Parathyroid adenoma (tissue), 2 donors: ENCODE measurements at regions not wholly inside any gene's neighbourhood (a gene's known extent, or its start where the extent isn't known, plus 50 kb on each side); places are given as distances from the start of the nearest gene placed in this dataset.

Experiments
- H2AFZ ChIP-seq: fragments of 300-600 bp; sonication (generic); one replicate; pipeline ENCODE4 v1.7.0; 2017; ENCODE audit warnings: antibody characterized with exemption, mild to moderate bottlenecking
- H3K27ac ChIP-seq: fragments of 300-600 bp; sonication (generic); one replicate; pipeline ENCODE4 v1.7.0; 2017
- H3K27me3 ChIP-seq: fragments of 300-600 bp; sonication (generic); one replicate; pipeline ENCODE4 v1.7.0; 2017; ENCODE audit warnings: low read length; ENCODE audit not compliant: control insufficient read depth, insufficient read depth
- H3K36me3 ChIP-seq: fragments of 300-600 bp; sonication (generic); one replicate; pipeline ENCODE4 v1.7.0; 2017; ENCODE audit warnings: low read length; ENCODE audit not compliant: control insufficient read depth, insufficient read depth
- H3K4me1 ChIP-seq: fragments of 300-600 bp; sonication (generic); one replicate; pipeline ENCODE4 v1.7.0; 2017; ENCODE audit warnings: control low read depth
- H3K4me2 ChIP-seq: fragments of 300-600 bp; sonication (generic); one replicate; pipeline ENCODE4 v1.7.0; 2017; ENCODE audit warnings: low read length
- H3K4me3 ChIP-seq: fragments of 300-600 bp; sonication (generic); one replicate; pipeline ENCODE4 v1.7.0; 2017; ENCODE audit warnings: low read depth, low read length
- H3K79me2 ChIP-seq: fragments of 300-600 bp; sonication (generic); one replicate; pipeline ENCODE4 v1.7.0; 2017; ENCODE audit warnings: control low read depth
- H3K9ac ChIP-seq: fragments of 300-600 bp; sonication (generic); one replicate; pipeline ENCODE4 v1.7.0; 2017; ENCODE audit warnings: mild to moderate bottlenecking
- H3K9me3 ChIP-seq: fragments of 300-600 bp; sonication (generic); one replicate; pipeline ENCODE4 v1.7.0; 2017; ENCODE audit warnings: low read length; ENCODE audit not compliant: control insufficient read depth
- TF ChIP-seq, protein P1 (sequence below): fragments of 300-600 bp; sonication (generic); IDR thresholded peaks from one replicate; pipeline ENCODE4 v1.7.0; 2017; ENCODE audit warnings: antibody characterized with exemption, mild to moderate bottlenecking
- donor health status: primary hyperparathyroidism.

DNA sequence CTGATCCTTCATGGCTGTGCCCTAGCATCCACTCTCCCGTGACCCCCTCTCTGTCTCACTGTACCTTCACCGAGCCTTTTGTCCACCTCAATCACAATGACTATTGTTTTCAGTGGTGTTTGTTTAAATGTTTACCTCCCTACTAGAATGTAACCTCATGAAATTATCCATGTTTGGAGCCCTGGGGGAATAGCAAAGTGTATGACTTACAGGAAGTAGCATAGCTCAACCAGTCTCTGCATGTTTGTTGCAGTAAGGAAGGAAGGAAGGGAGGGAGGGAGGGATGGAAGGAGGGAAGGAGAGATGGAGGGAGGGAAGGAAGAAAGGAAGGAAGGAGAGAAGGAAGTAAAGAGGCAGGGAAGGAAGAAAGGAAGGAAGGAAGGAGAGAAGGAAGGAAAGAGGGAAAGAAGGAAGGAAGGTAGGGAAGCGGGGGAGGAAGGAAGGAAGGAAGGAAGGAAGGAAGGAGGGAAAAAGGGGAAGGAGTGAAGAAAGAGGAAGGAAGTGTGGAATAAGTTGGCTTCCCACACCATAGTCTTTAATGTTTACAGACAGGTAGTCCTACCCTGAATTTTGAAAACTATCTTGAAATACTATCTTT, 421.4 kb downstream of the COG6 start:
- no peaks in the 10 kb centered on the region for H3K79me2 ChIP-seq
- TF ChIP-seq, protein P1, sequence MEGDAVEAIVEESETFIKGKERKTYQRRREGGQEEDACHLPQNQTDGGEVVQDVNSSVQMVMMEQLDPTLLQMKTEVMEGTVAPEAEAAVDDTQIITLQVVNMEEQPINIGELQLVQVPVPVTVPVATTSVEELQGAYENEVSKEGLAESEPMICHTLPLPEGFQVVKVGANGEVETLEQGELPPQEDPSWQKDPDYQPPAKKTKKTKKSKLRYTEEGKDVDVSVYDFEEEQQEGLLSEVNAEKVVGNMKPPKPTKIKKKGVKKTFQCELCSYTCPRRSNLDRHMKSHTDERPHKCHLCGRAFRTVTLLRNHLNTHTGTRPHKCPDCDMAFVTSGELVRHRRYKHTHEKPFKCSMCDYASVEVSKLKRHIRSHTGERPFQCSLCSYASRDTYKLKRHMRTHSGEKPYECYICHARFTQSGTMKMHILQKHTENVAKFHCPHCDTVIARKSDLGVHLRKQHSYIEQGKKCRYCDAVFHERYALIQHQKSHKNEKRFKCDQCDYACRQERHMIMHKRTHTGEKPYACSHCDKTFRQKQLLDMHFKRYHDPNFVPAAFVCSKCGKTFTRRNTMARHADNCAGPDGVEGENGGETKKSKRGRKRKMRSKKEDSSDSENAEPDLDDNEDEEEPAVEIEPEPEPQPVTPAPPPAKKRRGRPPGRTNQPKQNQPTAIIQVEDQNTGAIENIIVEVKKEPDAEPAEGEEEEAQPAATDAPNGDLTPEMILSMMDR: no peak
- H3K27me3 ChIP-seq: no peaks in the 10 kb centered on the region
- H3K36me3 ChIP-seq: no peaks in the 10 kb centered on the region
- no peak overlapping the region for H3K4me2 ChIP-seq
- H3K4me1 ChIP-seq: no peaks in the 10 kb centered on the region
- H2AFZ ChIP-seq: no peak overlapping the region
- H3K9ac ChIP-seq: no peak overlapping the region
- H3K27ac ChIP-seq: no peak overlapping the region
- no peak overlapping the region for H3K4me3 ChIP-seq
- H3K9me3 ChIP-seq: no peaks in the 10 kb centered on the region

DNA sequence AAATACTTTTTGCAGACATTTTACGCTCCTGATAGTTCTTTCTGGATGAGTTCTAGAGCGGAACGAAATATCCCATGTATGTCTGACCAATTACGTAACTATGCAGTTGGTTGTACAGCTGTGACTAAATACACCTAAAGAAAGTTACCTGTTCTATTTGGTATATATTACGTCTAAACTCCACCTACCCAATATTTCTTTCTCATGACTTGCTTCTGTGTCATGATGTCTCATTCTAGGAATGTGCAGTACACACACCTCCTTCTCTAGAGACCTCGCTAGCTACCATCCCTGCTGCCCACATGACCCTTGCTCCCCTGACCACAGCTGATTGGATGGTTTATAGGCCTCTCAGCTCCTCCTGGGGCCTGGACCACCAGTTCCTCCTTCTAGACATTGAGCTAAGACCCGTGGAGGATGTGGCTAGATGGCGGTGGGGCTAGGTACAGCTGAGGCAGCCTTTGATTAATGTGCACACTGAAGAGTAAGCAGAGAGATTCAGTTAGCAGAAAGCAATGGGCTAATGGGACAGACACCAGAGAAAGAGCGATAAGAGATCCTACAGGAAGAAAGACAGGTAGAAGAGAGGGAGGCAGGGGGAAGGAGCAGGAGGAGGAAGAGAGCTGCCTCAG, 422.1 kb downstream of the COG6 start:
- no peak overlapping the region for H3K4me2 ChIP-seq
- no peaks in the 10 kb centered on the region for H3K9me3 ChIP-seq
- H3K36me3 ChIP-seq: no peaks in the 10 kb centered on the region
- no peaks in the 10 kb centered on the region for H3K79me2 ChIP-seq
- no peak overlapping the region for H3K27ac ChIP-seq
- TF ChIP-seq, protein P1: no peak
- H3K27me3 ChIP-seq: no peaks in the 10 kb centered on the region
- no peak overlapping the region for H2AFZ ChIP-seq
- no peak overlapping the region for H3K9ac ChIP-seq
- no peak overlapping the region for H3K4me3 ChIP-seq
- no peaks in the 10 kb centered on the region for H3K4me1 ChIP-seq

DNA sequence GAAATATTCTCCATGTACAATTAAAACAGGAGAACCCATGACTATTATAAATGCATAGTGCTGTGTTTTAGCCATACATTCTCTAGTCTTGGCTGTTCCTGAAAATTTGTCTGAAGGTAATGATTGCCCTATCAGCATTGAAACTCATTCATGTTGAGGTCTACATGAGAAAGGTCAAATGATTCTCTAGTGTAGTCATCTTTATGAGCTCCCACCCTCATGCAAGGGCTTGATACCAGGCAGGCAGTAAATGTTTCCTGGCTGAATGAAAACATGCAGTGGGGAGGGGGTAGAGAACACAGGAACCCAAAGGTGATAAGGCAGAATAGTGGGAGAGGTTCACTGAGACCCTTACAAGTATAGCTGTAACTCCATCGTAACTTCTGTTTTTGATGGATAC, 424.3 kb downstream of the COG6 start:
- TF ChIP-seq, protein P1: no peak
- no peak overlapping the region for H3K4me3 ChIP-seq
- no peaks in the 10 kb centered on the region for H3K9me3 ChIP-seq
- H3K79me2 ChIP-seq: no peaks in the 10 kb centered on the region
- H3K36me3 ChIP-seq: no peaks in the 10 kb centered on the region
- H3K4me1 ChIP-seq: no peaks in the 10 kb centered on the region
- H2AFZ ChIP-seq: no peak overlapping the region
- no peak overlapping the region for H3K4me2 ChIP-seq
- no peaks in the 10 kb centered on the region for H3K27me3 ChIP-seq
- H3K9ac ChIP-seq: no peak overlapping the region
- H3K27ac ChIP-seq: no peak overlapping the region

DNA sequence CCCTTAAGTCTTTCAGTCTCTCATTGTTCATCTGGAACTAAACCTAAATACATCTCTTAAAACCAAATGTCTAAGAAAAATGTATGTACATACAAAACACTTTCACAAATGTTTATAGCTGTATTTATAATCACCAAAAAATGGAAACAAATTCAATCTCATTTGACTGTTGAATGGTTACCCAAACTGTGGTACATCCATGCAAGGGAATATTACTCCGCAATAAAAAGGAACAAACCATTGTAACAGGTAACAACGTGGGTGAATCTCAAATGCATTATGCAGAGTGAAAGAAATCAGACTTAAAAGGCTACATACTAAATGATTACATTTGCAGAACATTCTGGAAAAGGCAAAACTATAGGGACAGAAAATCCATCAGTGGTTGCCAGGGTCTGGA, 425.2 kb downstream of the COG6 start:
- Histone ChIP-seq H3K27me3 (no peaks in the 10 kb centered on the region), H2AFZ (no peak overlapping the region), H3K36me3 (no peaks in the 10 kb centered on the region), H3K27ac (no peak overlapping the region), H3K4me2 (no peak overlapping the region), H3K79me2 (no peaks in the 10 kb centered on the region), H3K4me3 (no peak overlapping the region), H3K9ac (no peak overlapping the region), H3K9me3 (no peaks in the 10 kb centered on the region), H3K4me1 (no peaks in the 10 kb centered on the region)
- TF ChIP-seq, protein P1: no peak

DNA sequence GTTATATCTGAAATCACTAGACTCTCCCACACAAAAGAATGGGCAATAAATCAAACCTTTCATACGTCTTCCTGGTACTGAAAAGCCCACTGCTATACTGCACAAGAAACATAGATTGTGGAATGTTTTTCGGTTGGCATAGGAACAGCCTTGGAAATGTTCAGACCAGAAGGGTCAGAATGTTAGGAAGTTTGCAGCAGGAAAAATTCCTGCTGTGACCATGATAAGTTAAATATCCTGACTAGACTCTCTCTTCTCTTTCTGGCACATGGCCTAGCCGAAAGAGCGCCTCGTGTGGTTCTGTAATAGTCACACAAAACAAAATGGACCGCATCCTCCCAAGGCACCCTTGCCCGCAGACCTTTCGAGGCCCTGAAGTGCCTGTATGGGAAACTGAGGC, 427.2 kb downstream of the COG6 start:
- no peak overlapping the region for H2AFZ ChIP-seq
- no peaks in the 10 kb centered on the region for H3K4me1 ChIP-seq
- no peaks in the 10 kb centered on the region for H3K9me3 ChIP-seq
- H3K4me3 ChIP-seq: no peak overlapping the region
- TF ChIP-seq, protein P1: no peak
- no peaks in the 10 kb centered on the region for H3K79me2 ChIP-seq
- no peaks in the 10 kb centered on the region for H3K36me3 ChIP-seq
- no peaks in the 10 kb centered on the region for H3K27me3 ChIP-seq
- no peak overlapping the region for H3K4me2 ChIP-seq
- no peak overlapping the region for H3K9ac ChIP-seq
- H3K27ac ChIP-seq: no peak overlapping the region
